B cell (primary cell): ENCODE measurements at regions not wholly inside any gene's neighbourhood (a gene's known extent, or its start where the extent isn't known, plus 50 kb on each side); places are given as distances from the start of the nearest gene placed in this dataset.

Experiments used
- ATAC-seq: fragments of 200-7000 bp; cut with Tn5 transposase; one replicate; pipeline ENCODE4 v1.10.0; 2021; ENCODE audit warnings: low read depth, mild to moderate bottlenecking, moderate number of reproducible peaks, moderate library complexity
- CTCF ChIA-PET: fragments of 350-600 bp; sonication (Branson Sonifier 250); formaldehyde crosslinking; loops from one replicate; lab custom pipeline; 2021; ENCODE audit warnings: antibody characterized with exemption, inconsistent platforms; lab: Charles Lee
- POLR2A ChIA-PET: fragments of 350-600 bp; sonication (Branson Sonifier 250); formaldehyde crosslinking; loops from one replicate; lab custom pipeline; 2021; ENCODE audit warnings: antibody characterized with exemption; lab: Charles Lee
- DNase-seq: peaks from one replicate; pipeline ENCODE4 v3.0.0; 2013
- H2AFZ ChIP-seq: 2 replicates; pipeline ENCODE4 v1.6.1; 2012; ENCODE audit warnings: mild to moderate bottlenecking, low read depth, low read length; ENCODE audit not compliant: insufficient read depth, poor library complexity, severe bottlenecking
- H3K27ac ChIP-seq, 2 donors: 1 replicate in 1 of 2; 2 replicates in 1 of 2; pipeline ENCODE4 v1.5.1; 2012 to 2013; ENCODE audit warnings: low read length in 2 of 2, mild to moderate bottlenecking in 2 of 2, moderate library complexity in 1 of 2
- H3K27me3 ChIP-seq, 4 experiments: fragments of 200-600 bp in 1 of 4; sonication (generic) in 1 of 4; replicated peaks in 1 of 4; 1 replicate in 2 of 4; 2 replicates in 2 of 4; pipeline versions ENCODE4 v1.6.1 to v1.7.0; 2013 to 2016; ENCODE audit warnings: low read length in 3 of 4, mild to moderate bottlenecking in 2 of 4, mixed read lengths in 1 of 4, moderate library complexity in 1 of 4; ENCODE audit not compliant: insufficient read depth in 4 of 4, control insufficient read depth in 3 of 4; ENCODE audit errors: control extremely low read depth in 1 of 4
- H3K36me3 ChIP-seq, 2 experiments: replicated peaks in 1 of 2; 1 replicate in 1 of 2; 2 replicates in 1 of 2; pipeline versions ENCODE4 v1.6.1 to v1.7.1; 2013; ENCODE audit warnings: low read length in 1 of 2; ENCODE audit not compliant: insufficient read depth in 2 of 2, control insufficient read depth in 1 of 2; ENCODE audit errors: control extremely low read depth in 1 of 2, extremely low read depth in 1 of 2
- H3K4me1 ChIP-seq, 2 donors: fragments of 200-600 bp in 1 of 2; sonication (generic) in 1 of 2; 1 replicate in 1 of 2; 2 replicates in 1 of 2; pipeline versions ENCODE4 v1.5.1 to v1.6.1; 2013 to 2017; ENCODE audit warnings: low read length in 2 of 2; ENCODE audit not compliant: control insufficient read depth in 2 of 2, insufficient read depth in 2 of 2
- H3K4me2 ChIP-seq: replicated peaks from 2 replicates; pipeline ENCODE3; 2012; ENCODE audit warnings: mild to moderate bottlenecking, low read depth, low read length; ENCODE audit not compliant: poor library complexity, severe bottlenecking
- H3K4me3 ChIP-seq, 5 experiments: fragments of 200-600 bp in 1 of 5; sonication (generic) in 1 of 5; 1 replicate in 3 of 5; 2 replicates in 2 of 5; pipeline versions ENCODE4 v1.5.1 to v1.7.0; 2011 to 2016; ENCODE audit warnings: low read length in 4 of 5, mild to moderate bottlenecking in 4 of 5, low read depth in 2 of 5, control low read depth in 1 of 5, moderate library complexity in 1 of 5; ENCODE audit not compliant: insufficient read depth in 1 of 5; ENCODE audit errors: control extremely low read depth in 1 of 5, extremely low read depth in 1 of 5
- H3K79me2 ChIP-seq: fragments of 200-600 bp; sonication (generic); one replicate; pipeline ENCODE4 v1.6.0; 2016; ENCODE audit warnings: low read length; ENCODE audit not compliant: control insufficient read depth, insufficient read depth
- H3K9ac ChIP-seq: fragments of 200-600 bp; sonication (generic); 2 replicates; pipeline ENCODE4 v1.6.1; 2017; ENCODE audit warnings: mild to moderate bottlenecking, low read length, moderate library complexity
- H3K9me3 ChIP-seq, 3 donors: one replicate each; pipeline versions ENCODE4 v1.6.1 to v1.7.1; 2013; ENCODE audit warnings: low read length in 2 of 3; ENCODE audit not compliant: control insufficient read depth in 2 of 3, insufficient read depth in 1 of 3; ENCODE audit errors: control extremely low read depth in 1 of 3
- H4K20me1 ChIP-seq: 2 replicates; pipeline ENCODE4 v1.6.0; 2012; ENCODE audit warnings: mild to moderate bottlenecking, low read length; ENCODE audit not compliant: insufficient read depth, control insufficient read depth, poor library complexity, severe bottlenecking
- H3K27ac Mint-ChIP-seq: one replicate; pipeline ENCODE4 v1.8.0; 2021; ENCODE audit warnings: mixed read lengths
- H3K27me3 Mint-ChIP-seq: one replicate; pipeline ENCODE4 v1.8.0; 2021; ENCODE audit warnings: mixed read lengths
- H3K4me1 Mint-ChIP-seq: one replicate; pipeline ENCODE4 v1.8.0; 2021; ENCODE audit warnings: mixed read lengths
- H3K4me3 Mint-ChIP-seq: one replicate; pipeline ENCODE4 v1.8.0; 2021; ENCODE audit warnings: mixed read lengths
- H3K9me3 Mint-ChIP-seq: one replicate; pipeline ENCODE4 v1.8.0; 2022; ENCODE audit warnings: mixed read lengths; ENCODE audit not compliant: insufficient read depth
- EZH2 ChIP-seq: IDR thresholded peaks from 2 replicates; pipeline ENCODE4 v1.6.1; 2012; ENCODE audit warnings: borderline replicate concordance, low read depth, mild to moderate bottlenecking, moderate library complexity, low read length; ENCODE audit not compliant: insufficient read depth, poor library complexity, severe bottlenecking
- WGBS: methylation state at CpG from one replicate; pipeline ENCODE4 v1.1.5; 2013; ENCODE audit warnings: missing lambda C conversion rate; ENCODE audit not compliant: insufficient coverage; 5-methylcytosine and 5-hydroxymethylcytosine counted together
- intact Hi-C: fragments of 100-400 bp; cut with micrococcal nuclease; formaldehyde crosslinking; loops from one replicate; pipeline ENCODE4 v1.10.0; 2022
- TF ChIP-seq, protein P1 (sequence below): fragments of 200-600 bp; IDR thresholded peaks from one replicate; pipeline ENCODE4 v1.8.0; 2022; ENCODE audit warnings: antibody characterized with exemption, mild to moderate bottlenecking

DNA sequence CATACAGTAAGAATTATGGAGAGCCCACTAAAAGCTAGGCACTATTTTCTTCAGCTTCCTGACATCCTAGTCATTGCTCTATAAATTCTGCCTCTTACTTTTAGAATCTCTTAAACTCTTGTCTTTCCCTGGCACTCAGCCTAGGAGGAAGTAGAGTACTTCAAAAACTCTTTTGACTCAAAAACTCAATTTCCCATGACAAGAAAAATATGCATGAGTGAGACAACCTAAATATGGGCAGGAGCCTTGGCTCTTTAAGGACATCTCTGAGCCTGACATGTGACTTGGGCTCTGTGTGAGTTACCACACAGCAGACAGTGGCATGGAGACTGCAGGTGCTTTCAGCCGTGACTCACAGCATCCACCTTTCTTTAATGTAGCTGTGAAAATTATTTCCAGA is 97.5 kb upstream of the CCDC179 start:
- Histone ChIP-seq H3K4me1 (no peaks in the 10 kb centered on the region), H3K79me2 (no peaks in the 10 kb centered on the region), H4K20me1 (no peaks in the 10 kb centered on the region), H3K9ac (no peak overlapping the region), H2AFZ (no peak overlapping the region), H3K4me2 (no peak overlapping the region), H3K36me3 (no peaks in the 10 kb centered on the region), H3K27me3 (no peaks in the 10 kb centered on the region), H3K27ac (no peak overlapping the region), H3K9me3 (no peaks in the 10 kb centered on the region), H3K4me3 (no peak overlapping the region)
- no peak for DNase-seq
- Mint-ChIP-seq H3K9me3 (peaks cover 2% of the 10 kb centered on the region), H3K27me3 (no peaks in the 10 kb centered on the region), H3K4me1 (no peaks in the 10 kb centered on the region), H3K4me3 (no peak overlapping the region), H3K27ac (no peak overlapping the region)
- no peak for ATAC-seq
- POLR2A ChIA-PET: no interaction called here
- no peak for TF ChIP-seq EZH2
- TF ChIP-seq, protein P1, sequence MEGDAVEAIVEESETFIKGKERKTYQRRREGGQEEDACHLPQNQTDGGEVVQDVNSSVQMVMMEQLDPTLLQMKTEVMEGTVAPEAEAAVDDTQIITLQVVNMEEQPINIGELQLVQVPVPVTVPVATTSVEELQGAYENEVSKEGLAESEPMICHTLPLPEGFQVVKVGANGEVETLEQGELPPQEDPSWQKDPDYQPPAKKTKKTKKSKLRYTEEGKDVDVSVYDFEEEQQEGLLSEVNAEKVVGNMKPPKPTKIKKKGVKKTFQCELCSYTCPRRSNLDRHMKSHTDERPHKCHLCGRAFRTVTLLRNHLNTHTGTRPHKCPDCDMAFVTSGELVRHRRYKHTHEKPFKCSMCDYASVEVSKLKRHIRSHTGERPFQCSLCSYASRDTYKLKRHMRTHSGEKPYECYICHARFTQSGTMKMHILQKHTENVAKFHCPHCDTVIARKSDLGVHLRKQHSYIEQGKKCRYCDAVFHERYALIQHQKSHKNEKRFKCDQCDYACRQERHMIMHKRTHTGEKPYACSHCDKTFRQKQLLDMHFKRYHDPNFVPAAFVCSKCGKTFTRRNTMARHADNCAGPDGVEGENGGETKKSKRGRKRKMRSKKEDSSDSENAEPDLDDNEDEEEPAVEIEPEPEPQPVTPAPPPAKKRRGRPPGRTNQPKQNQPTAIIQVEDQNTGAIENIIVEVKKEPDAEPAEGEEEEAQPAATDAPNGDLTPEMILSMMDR: no peak
- WGBS: no CpG with 5 or more reads among the region's 1 CpG
- CTCF ChIA-PET: no interaction called here
- intact Hi-C loops: no loop called here

DNA sequence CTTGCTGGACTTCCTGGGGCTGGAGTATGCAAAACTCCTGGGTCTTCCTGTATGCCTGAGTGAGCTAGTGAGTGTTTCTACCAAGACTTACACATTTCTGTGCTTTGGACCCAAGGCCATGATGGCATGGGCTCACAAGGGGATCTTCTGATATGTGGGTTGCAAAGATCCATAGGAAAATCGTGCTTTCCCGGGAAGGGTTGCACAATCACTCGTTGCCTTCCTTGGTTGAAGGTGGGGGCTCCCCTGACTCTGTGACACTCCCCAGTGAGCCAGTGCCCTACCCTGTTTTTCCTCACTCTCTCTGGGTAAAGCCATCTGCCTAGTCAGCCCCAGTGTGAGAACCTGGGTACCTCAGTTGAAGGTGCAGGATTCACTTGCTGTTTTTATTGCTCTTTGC is 114.0 kb upstream of the CCDC179 start:
- peaks cover 0 to 12% (median 0%) of the 10 kb centered on the region in 3 donors for H3K9me3 ChIP-seq
- ChIA-PET CTCF (no interaction called here), POLR2A (no interaction called here)
- no peak overlapping the region for H3K9ac ChIP-seq
- Mint-ChIP-seq H3K4me1 (no peaks in the 10 kb centered on the region), H3K9me3 (peaks cover 8% of the 10 kb centered on the region), H3K27me3 (no peaks in the 10 kb centered on the region), H3K4me3 (no peak overlapping the region), H3K27ac (no peak overlapping the region)
- ATAC-seq (no peak), DNase-seq (no peak)
- no peak overlapping the region for H3K4me3 ChIP-seq
- H3K27ac ChIP-seq: no peak overlapping the region
- H3K4me2 ChIP-seq: no peak overlapping the region
- no peaks in the 10 kb centered on the region for H3K79me2 ChIP-seq
- no peaks in the 10 kb centered on the region for H3K36me3 ChIP-seq
- no peaks in the 10 kb centered on the region for H3K27me3 ChIP-seq
- no peak for TF ChIP-seq EZH2
- TF ChIP-seq, protein P1: no peak
- H3K4me1 ChIP-seq: no peaks in the 10 kb centered on the region
- no peaks in the 10 kb centered on the region for H4K20me1 ChIP-seq
- intact Hi-C loops: no loop called here
- H2AFZ ChIP-seq: no peak overlapping the region
- 90% methylated on average over 3 of the region's 3 CpGs for WGBS
